Spleen (tissue), 11 donors: ENCODE measurements at regions not wholly inside any gene's neighbourhood (a gene's known extent, or its start where the extent isn't known, plus 50 kb on each side); places are given as distances from the start of the nearest gene placed in this dataset.

Source experiments
- DNase-seq: peaks from one replicate; pipeline ENCODE4 v3.0.0-alpha.2; 2020
- H3K27ac ChIP-seq, 8 donors: fragments of 200-600 bp; sonication (generic) in 7 of 8; 1 replicate in 4 of 8; 2 replicates in 4 of 8; pipeline versions ENCODE4 v1.5.0 to v1.8.0; 2016 to 2021; ENCODE audit warnings: inconsistent platforms in 4 of 8, mild to moderate bottlenecking in 4 of 8, moderate library complexity in 1 of 8
- H3K27me3 ChIP-seq, 7 donors: fragments of 200-600 bp; sonication (generic) in 6 of 7; replicated peaks in 1 of 7; 1 replicate in 4 of 7; 2 replicates in 3 of 7; pipeline versions ENCODE4 v1.5.0 to v1.8.0; 2016 to 2021; ENCODE audit warnings: inconsistent platforms in 3 of 7, mild to moderate bottlenecking in 1 of 7
- H3K36me3 ChIP-seq, 6 donors: fragments of 200-600 bp; sonication (generic) in 5 of 6; 1 replicate in 4 of 6; 2 replicates in 2 of 6; pipeline versions ENCODE4 v1.5.0 to v1.8.0; 2016 to 2021; ENCODE audit warnings: inconsistent platforms in 2 of 6
- H3K4me1 ChIP-seq, 6 donors: fragments of 200-600 bp; sonication (generic) in 5 of 6; 1 replicate in 3 of 6; 2 replicates in 3 of 6; pipeline versions ENCODE4 v1.5.0 to v1.8.0; 2016 to 2021; ENCODE audit warnings: inconsistent platforms in 3 of 6
- H3K4me3 ChIP-seq, 8 donors: fragments of 200-600 bp; sonication (generic) in 7 of 8; 1 replicate in 4 of 8; 2 replicates in 4 of 8; pipeline versions ENCODE4 v1.5.0 to v1.8.0; 2016 to 2021; ENCODE audit warnings: inconsistent platforms in 4 of 8, mild to moderate bottlenecking in 4 of 8, moderate library complexity in 2 of 8
- H3K9me3 ChIP-seq, 8 donors: fragments of 200-600 bp; sonication (generic) in 7 of 8; 1 replicate in 4 of 8; 2 replicates in 4 of 8; pipeline versions ENCODE4 v1.5.0 to v1.8.0; 2016 to 2021; ENCODE audit warnings: inconsistent platforms in 4 of 8
- CTCF ChIP-seq, 11 experiments: fragments of 200-600 bp in 7 of 11; fragments of 450-650 bp in 4 of 11; sonication (generic) in 4 of 11; IDR thresholded peaks in 8 of 11; conservative IDR thresholded peaks in 3 of 11; 1 replicate in 7 of 11; 2 replicates in 4 of 11; pipeline versions ENCODE4 v1.4.0 to v1.8.0; 2016 to 2021; ENCODE audit warnings: antibody characterized with exemption in 11 of 11, inconsistent platforms in 4 of 11, mild to moderate bottlenecking in 1 of 11
- POLR2A ChIP-seq, 3 donors: fragments of 450-650 bp; IDR thresholded peaks; one replicate each; pipeline ENCODE4 v1.5.1; 2017; ENCODE audit warnings: antibody characterized with exemption in 3 of 3, mild to moderate bottlenecking in 1 of 3
- POLR2AphosphoS5 ChIP-seq, 3 donors: sonication (generic); formaldehyde crosslinking; IDR thresholded peaks; one replicate each; pipeline ENCODE4 v1.5.1; 2017; ENCODE audit warnings: antibody characterized with exemption in 3 of 3
- WGBS, 5 donors: extraction: QIAGEN DNeasy Blood & Tissue Kit in 3 of 5; methylation state at CpG; one replicate each; pipeline versions ENCODE4 v1.1.5 to v1.1.7; 2013 to 2018; 5-methylcytosine and 5-hydroxymethylcytosine counted together
- intact Hi-C: fragments of 100-400 bp; cut with DNase I; formaldehyde crosslinking; loops from one replicate; pipeline ENCODE4 v1.15.0; 2023; ENCODE audit warnings: low total_unique reads
- donor health status: healthy with polysubstance abuse.
- donor health status: DM: no; HTN: no; CAD: no; lungs with moderate emphysema.
- donor health status: DM: no; HTN: no; CAD: no.
- donor health status: Bipolar disorder and iron deficiency.
- donor health status: healthy.
- donor health status: DM: no; HTN: no; CAD: no.
- donor health status: DM: yes; HTN: yes; CAD: no.

GRCh38 chr10:58104351-58104751 lies 163.3 kb downstream of the IPMK start:
- no peak overlapping the region for H3K27ac ChIP-seq
- no peaks in the 10 kb centered on the region for H3K4me1 ChIP-seq
- no peaks in the 10 kb centered on the region for H3K9me3 ChIP-seq
- DNase-seq: no peak
- intact Hi-C loops: no loop called here
- TF ChIP-seq POLR2AphosphoS5 (IDR thresholded peaks at IDR 0.05): no peak
- no peak for TF ChIP-seq POLR2A (IDR thresholded peaks at IDR 0.05)
- TF ChIP-seq CTCF (IDR thresholded peaks at IDR 0.05 in 8 of 11, conservative IDR thresholded peaks at IDR 0.05 in 3 of 11): no peak
- no peaks in the 10 kb centered on the region for H3K36me3 ChIP-seq
- H3K27me3 ChIP-seq: no peaks in the 10 kb centered on the region
- H3K4me3 ChIP-seq: no peak overlapping the region

- intact Hi-C loops: no loop called here
- Histone ChIP-seq H3K36me3 (no peaks in the 10 kb centered on the region), H3K9me3 (no peaks in the 10 kb centered on the region), H3K27ac (no peak overlapping the region), H3K4me3 (no peak overlapping the region), H3K4me1 (no peaks in the 10 kb centered on the region), H3K27me3 (no peaks in the 10 kb centered on the region)
- no peak for DNase-seq
- 68 to 78% (median 74%) methylated on average over 7 of the region's 7 CpGs for WGBS, 5 donors
- TF ChIP-seq CTCF (IDR thresholded peaks at IDR 0.05 in 8 of 11, conservative IDR thresholded peaks at IDR 0.05 in 3 of 11) (no peak), POLR2AphosphoS5 (IDR thresholded peaks at IDR 0.05) (no peak), POLR2A (IDR thresholded peaks at IDR 0.05) (no peak)
Observed at GRCh38 chr10:58102897-58103296, 164.8 kb downstream of the IPMK start.

- intact Hi-C loops: no loop called here
- H3K36me3 ChIP-seq: no peaks in the 10 kb centered on the region
- no peaks in the 10 kb centered on the region for H3K4me1 ChIP-seq
- WGBS, 5 donors: 85 to 93% (median 87%) methylated on average over 1 of the region's 1 CpG
- H3K27me3 ChIP-seq: no peaks in the 10 kb centered on the region
- no peak for TF ChIP-seq CTCF (IDR thresholded peaks at IDR 0.05 in 8 of 11, conservative IDR thresholded peaks at IDR 0.05 in 3 of 11)
- no peak overlapping the region for H3K27ac ChIP-seq
- no peaks in the 10 kb centered on the region for H3K9me3 ChIP-seq
- DNase-seq: no peak
- no peak overlapping the region for H3K4me3 ChIP-seq
Observed at GRCh38 chr10:58101682-58102081, 166.0 kb downstream of the IPMK start.

- intact Hi-C loops: no loop called here
- 57 to 70% (median 62%) methylated on average over 8 of the region's 8 CpGs for WGBS, 5 donors
- no peak overlapping the region for H3K4me3 ChIP-seq
- no peaks in the 10 kb centered on the region for H3K9me3 ChIP-seq
- no peak for TF ChIP-seq POLR2A (IDR thresholded peaks at IDR 0.05)
- TF ChIP-seq POLR2AphosphoS5 (IDR thresholded peaks at IDR 0.05): no peak
- no peak for TF ChIP-seq CTCF (IDR thresholded peaks at IDR 0.05 in 8 of 11, conservative IDR thresholded peaks at IDR 0.05 in 3 of 11)
- no peaks in the 10 kb centered on the region for H3K36me3 ChIP-seq
- no peaks in the 10 kb centered on the region for H3K27me3 ChIP-seq
- H3K4me1 ChIP-seq: no peaks in the 10 kb centered on the region
- H3K27ac ChIP-seq: no peak overlapping the region
- no peak for DNase-seq
Observed at GRCh38 chr10:58094985-58095718, 172.5 kb downstream of the IPMK start.
